HG03280 (cell line): ENCODE measurements at regions not wholly inside any gene's neighbourhood (a gene's known extent, or its start where the extent isn't known, plus 50 kb on each side); places are given as distances from the start of the nearest gene placed in this dataset.
"Not testable (repeated sequence)": the region's sequence is repeated elsewhere in the genome, so short reads cannot be mapped to it uniquely, and the experiment has no call there.

Experiments used
- ATAC-seq: cut with Tn5 transposase; IDR thresholded peaks from one replicate; pipeline ENCODE4 v1.9.1; 2021; ENCODE audit warnings: mild to moderate bottlenecking, moderate library complexity; ENCODE audit not compliant: unreplicated experiment

GRCh38 chr11:42417691-42418090 lies 894.1 kb upstream of the API5 start:
- no peak for ATAC-seq

GRCh38 chr11:42422090-42422489 lies 889.7 kb upstream of the API5 start:
- ATAC-seq = no peak

- not testable (repeated sequence) for ATAC-seq
Measured at GRCh38 chr11:42434911-42435310, 876.9 kb upstream of the API5 start.

- no peak for ATAC-seq
Measured at GRCh38 chr11:42444406-42444805, 867.4 kb upstream of the API5 start.

DNA sequence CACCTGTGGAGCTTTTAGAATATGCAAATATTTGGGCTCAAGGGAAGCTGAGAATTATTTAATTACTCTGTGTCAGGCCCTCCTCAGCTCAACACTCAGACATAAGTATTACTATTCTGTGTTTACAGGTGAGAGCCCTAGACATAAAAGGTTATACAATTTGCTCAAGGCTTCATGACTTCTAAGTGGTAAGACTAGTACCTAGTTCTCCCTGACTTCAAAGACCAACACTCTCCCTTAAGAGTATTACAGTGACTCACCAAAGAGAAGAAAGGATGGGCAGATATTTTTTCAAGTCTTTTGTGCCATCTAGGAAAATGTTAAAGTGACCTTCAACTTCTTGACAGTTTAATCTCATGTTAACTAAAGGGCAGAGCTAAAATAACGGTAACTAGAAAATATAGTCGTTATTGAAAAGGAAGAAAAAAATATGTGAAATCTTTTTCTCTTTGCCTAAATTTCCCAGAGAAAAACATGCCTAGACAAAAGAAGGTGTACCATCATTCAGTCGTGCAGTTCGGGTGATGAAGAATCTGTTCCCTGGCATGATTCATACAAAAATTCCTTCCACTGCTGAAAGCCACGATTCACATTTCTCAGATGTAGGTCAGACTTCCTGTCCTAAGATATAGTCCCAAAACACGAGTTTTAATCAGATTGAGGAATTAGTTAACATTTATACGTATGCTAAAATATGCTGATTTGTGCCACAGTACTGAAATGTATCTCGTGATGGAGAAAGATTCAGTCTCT lies 849.1 kb upstream of the API5 start:
- no peak for ATAC-seq

DNA sequence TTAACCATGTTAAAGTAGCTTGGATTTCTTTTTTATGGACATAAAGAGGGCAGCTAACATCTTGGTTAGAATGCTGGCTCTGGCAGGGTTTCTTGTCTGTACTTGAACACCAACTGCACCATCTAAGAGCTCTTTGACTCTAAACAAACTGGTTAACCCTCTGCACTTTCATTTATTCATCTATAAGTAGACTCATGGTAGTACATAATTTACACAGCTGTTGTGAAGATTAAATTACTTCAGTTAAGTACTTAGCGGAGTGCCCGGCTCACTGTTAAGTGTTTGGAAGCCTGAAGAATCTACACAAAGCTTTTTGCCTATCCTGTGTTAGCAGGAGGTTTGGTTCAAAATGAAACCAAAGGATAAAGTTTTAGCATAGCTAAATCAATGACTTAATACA lies 846.2 kb upstream of the API5 start:
- no peak for ATAC-seq

- ATAC-seq = no peak
Measured at GRCh38 chr11:42473106-42473505, 838.7 kb upstream of the API5 start.

DNA sequence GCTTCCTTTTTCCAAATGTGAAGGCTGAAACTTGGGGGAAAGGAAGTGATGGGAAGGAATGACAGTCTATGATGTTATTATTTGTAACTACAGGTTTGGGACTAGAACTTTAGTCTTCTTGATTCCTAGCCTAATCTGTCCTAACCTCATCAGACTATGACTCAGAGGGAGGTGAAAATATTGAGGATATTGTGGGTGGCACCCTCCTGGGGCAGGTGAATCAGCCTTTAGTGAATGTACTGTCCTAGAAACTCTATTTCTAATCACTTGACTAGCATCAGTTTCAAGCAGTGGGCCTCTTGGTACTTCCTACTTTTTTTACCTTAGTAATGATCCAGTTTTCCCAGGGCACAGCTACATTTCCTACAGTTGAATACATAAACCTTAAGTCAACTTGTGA lies 829.0 kb upstream of the API5 start:
- no peak for ATAC-seq

- ATAC-seq = no peak
Measured at GRCh38 chr11:42490506-42490905, 821.3 kb upstream of the API5 start.

DNA sequence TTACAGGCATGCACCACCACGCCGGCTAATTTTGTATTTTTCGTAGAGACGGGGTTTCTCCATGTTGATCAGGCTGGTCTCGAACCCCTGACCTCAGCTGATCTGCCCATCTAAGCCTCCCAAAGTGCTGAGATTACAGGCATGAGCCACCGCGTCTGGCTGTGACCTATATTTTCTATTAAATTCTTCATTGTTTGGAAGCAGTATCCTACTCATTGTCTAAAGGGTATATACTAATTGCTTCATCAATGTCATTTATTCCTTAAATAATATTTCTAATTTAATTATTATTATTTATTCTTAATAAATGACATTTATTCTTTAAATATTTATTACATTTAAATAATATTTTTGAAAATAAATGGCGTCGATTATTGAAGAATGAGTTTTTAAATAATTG lies 817.3 kb upstream of the API5 start:
- ATAC-seq = no peak

DNA sequence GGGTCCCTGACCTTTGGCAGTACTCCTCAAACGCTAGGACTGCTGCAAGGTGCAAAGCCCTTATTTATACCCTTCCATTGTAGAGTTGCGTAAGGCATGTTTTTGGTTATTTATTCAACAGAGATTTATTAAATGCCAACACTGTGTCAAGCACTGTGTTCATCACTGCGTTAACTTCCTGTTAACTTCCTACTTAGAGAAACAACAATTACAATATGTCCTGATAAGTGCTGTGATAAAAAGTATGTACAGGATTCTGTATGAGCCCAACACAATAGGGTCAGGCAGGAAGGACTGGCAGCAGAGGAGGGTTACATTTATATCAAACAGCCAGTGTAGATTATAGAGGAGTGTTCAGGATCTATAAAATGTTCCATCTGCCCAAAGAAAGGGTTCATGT lies 812.8 kb upstream of the API5 start:
- no peak for ATAC-seq

DNA sequence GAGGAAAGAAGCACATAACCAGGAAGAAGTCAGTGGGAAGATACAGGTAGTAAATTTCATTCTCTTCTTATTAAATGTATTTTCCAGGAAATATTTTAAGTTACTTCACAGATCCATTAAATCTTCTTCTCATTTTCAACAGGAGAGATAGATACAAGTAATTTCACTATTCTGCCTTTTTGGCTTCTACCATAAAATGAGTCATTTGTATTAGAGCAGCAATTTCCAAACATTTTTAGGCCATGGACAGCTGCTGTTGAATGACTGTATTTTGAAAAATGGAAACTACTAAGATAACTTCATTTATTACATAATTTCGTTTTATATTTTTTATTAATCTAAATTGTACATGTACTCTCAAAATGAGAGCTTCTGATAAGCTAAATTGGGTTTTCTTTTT lies 809.6 kb upstream of the API5 start:
- no peak for ATAC-seq

DNA sequence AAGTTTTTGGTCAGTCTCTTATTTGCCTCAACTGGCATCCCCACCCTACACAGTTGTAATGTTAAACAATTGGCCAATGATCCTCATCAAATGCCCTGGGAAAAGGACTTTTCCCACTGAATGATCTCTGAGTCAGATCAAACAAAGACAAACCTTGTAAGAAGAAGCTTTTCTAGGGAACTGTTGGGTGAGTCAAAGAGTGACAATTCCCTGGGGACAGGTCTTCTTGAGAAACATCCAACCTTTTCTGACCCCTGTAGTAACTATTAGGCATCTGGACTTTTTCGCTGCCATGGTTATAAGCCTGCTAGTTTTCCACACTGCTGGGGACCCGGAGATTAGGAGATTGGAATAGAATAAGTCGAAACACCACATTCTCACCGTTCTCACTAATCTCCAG lies 789.8 kb upstream of the API5 start:
- ATAC-seq = no peak

- ATAC-seq = peak; percentile 87
Measured at GRCh38 chr11:42524534-42525227, 787.1 kb upstream of the API5 start.

- ATAC-seq = no peak
Measured at GRCh38 chr11:42526426-42526825, 785.4 kb upstream of the API5 start.

- no peak for ATAC-seq
Measured at GRCh38 chr11:42528471-42528870, 783.3 kb upstream of the API5 start.

- ATAC-seq = no peak
Measured at GRCh38 chr11:42528911-42529310, 782.9 kb upstream of the API5 start.

- no peak for ATAC-seq
Measured at GRCh38 chr11:42536611-42537360, 775.0 kb upstream of the API5 start.

DNA sequence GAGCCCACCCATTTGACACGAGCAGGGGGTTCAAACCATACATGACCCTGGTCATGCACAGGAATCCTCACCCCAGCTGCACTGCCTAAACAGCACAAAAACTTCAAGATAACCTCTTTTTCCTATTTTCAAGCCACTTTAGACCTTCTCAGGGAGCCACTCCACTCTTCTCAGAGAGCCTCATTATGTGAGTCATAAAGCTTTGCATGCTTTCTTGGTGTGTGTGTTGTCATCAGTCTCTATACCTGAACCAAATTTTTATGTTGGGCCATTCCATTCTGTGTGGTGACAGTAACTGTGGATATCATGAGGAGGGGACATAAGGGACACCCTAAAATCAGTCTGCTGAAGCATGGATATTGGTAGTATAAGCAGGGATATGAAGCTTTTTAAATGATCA lies 769.5 kb upstream of the API5 start:
- ATAC-seq = no peak

GRCh38 chr11:42543844-42544419 lies 767.9 kb upstream of the API5 start:
- ATAC-seq = no peak

DNA sequence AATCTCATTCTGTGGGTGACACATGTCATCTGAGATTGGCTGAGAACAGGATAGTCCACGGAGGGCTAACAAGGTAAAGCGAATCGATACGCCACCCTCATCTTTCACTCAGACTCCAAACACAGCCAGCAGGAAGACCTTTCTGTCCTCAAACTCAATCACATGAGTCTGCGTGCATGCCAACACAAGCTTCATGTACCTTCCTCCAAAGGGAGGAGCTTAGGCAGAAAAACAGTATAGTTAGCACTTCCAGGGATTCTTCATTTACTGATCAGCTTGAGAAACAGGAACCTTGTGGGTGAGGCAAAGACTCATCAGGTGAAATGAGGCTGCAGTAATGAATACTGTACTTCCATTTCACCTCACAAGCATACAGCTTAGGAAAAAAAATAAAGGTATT lies 767.1 kb upstream of the API5 start:
- ATAC-seq = no peak

DNA sequence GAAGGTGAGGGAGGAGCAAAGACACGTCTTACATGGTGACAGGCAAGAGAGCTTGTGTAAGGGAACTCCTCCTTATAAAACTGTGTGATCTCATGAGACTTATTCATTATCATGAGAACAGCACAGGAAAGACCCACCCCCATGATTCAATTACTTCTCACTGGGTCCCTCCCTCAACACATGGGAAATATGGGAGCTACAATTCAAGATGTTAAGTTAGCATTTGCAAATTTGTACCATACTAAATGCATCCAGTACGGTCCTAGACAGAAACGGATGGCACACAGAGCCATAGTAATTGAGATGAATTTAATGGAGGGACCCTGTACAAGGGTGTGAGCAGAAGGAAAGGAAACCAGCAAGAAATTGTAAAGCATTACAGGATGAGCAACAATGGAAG lies 765.8 kb upstream of the API5 start:
- ATAC-seq = no peak
